ENCODE measurements at regions not wholly inside any gene's neighbourhood (a gene's known extent, or its start where the extent isn't known, plus 50 kb on each side); places are given as distances from the start of the nearest gene placed in this dataset.

GRCh38 chr10:32150532-32151101 is 94.4 kb upstream of the KIF5B start:
- TF ChIP-seq, protein P1, sequence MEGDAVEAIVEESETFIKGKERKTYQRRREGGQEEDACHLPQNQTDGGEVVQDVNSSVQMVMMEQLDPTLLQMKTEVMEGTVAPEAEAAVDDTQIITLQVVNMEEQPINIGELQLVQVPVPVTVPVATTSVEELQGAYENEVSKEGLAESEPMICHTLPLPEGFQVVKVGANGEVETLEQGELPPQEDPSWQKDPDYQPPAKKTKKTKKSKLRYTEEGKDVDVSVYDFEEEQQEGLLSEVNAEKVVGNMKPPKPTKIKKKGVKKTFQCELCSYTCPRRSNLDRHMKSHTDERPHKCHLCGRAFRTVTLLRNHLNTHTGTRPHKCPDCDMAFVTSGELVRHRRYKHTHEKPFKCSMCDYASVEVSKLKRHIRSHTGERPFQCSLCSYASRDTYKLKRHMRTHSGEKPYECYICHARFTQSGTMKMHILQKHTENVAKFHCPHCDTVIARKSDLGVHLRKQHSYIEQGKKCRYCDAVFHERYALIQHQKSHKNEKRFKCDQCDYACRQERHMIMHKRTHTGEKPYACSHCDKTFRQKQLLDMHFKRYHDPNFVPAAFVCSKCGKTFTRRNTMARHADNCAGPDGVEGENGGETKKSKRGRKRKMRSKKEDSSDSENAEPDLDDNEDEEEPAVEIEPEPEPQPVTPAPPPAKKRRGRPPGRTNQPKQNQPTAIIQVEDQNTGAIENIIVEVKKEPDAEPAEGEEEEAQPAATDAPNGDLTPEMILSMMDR (conservative IDR thresholded peaks at IDR 0.05; ENCODE audit: low read length), result no peak
- TF ChIP-seq EZH2phosphoT487 (IDR thresholded peaks at IDR 0.05; ENCODE audit: borderline replicate concordance, low read depth, low read length), result no peak

All from OCI-LY7 (cell line).